ENCODE measurements at regions not wholly inside any gene's neighbourhood (a gene's known extent, or its start where the extent isn't known, plus 50 kb on each side); places are given as distances from the start of the nearest gene placed in this dataset.
A peak's percentile ranks its signal among the peaks of the same experiment; 100 is the strongest.

- Histone ChIP-seq H3K9me3 (ENCODE audit: insufficient read depth in 2 of 2, low read depth in 1 of 2, low read length in 1 of 2) (no peaks in the 10 kb centered on the region), H3K14ac (ENCODE audit: insufficient read length) (no peak overlapping the region), H3K4ac (replicated peaks; ENCODE audit: insufficient read length, low read depth, low read length) (no peak overlapping the region), H2AFZ (ENCODE audit: low read length) (no peak overlapping the region), H4K20me1 (replicated peaks in 1 of 2; ENCODE audit: control insufficient read depth in 1 of 2, insufficient read depth in 2 of 2, low read length in 2 of 2) (peaks cover 0 to 2% of the 10 kb centered on the region in 2 experiments), H4K5ac (ENCODE audit: insufficient read length, low read depth, low read length) (no peak overlapping the region), H3K27ac (ENCODE audit: low read depth, low read length) (no peak overlapping the region), H3K27me3 (replicated peaks in 1 of 4; ENCODE audit: control insufficient read depth in 3 of 4, extremely low read depth in 1 of 4, insufficient read depth in 3 of 4, low read length in 3 of 4) (no peaks in the 10 kb centered on the region), H2BK12ac (ENCODE audit: low read depth, low read length) (no peak overlapping the region), H3K79me1 (ENCODE audit: low read depth, low read length) (no peaks in the 10 kb centered on the region), H2BK120ac (replicated peaks; ENCODE audit: low read depth, low read length) (no peak overlapping the region), H3K79me2 (ENCODE audit: control insufficient read depth in 1 of 2, insufficient read depth in 2 of 2, low read length in 2 of 2) (no peaks in the 10 kb centered on the region), H3K4me1 (replicated peaks in 1 of 4; ENCODE audit: control insufficient read depth in 3 of 4, insufficient read depth in 4 of 4, low read length in 3 of 4) (no peaks in the 10 kb centered on the region), H3K23me2 (ENCODE audit: low read depth, low read length) (no peaks in the 10 kb centered on the region), H3K4me2 (ENCODE audit: insufficient read depth in 1 of 2, low read depth in 2 of 2, low read length in 2 of 2) (no peak overlapping the region), H2BK20ac (ENCODE audit: low read length) (no peak overlapping the region), H3K9ac (replicated peaks in 1 of 4; ENCODE audit: extremely low read depth in 1 of 4, low read depth in 3 of 4, low read length in 3 of 4) (no peak overlapping the region), H3K18ac (ENCODE audit: extremely low read depth, low read length) (no peak overlapping the region), H3K4me3 (ENCODE audit: extremely low read depth in 1 of 4, insufficient read depth in 2 of 4, low read depth in 3 of 4, low read length in 4 of 4) (no peak overlapping the region), H3K56ac (replicated peaks; ENCODE audit: insufficient read length, low read depth, low read length) (no peak overlapping the region), H3K23ac (ENCODE audit: insufficient read length) (no peak overlapping the region), H2AK5ac (ENCODE audit: low read depth, low read length) (no peak overlapping the region), H2BK15ac (ENCODE audit: low read length) (no peak overlapping the region), H2BK5ac (ENCODE audit: low read depth, low read length) (no peak overlapping the region), H4K91ac (replicated peaks; ENCODE audit: insufficient read length, low read length) (no peak overlapping the region), H3K36me3 (ENCODE audit: control insufficient read depth in 2 of 4, insufficient read depth in 4 of 4, low read length in 3 of 4) (no peaks in the 10 kb centered on the region), H4K8ac (ENCODE audit: extremely low read depth, insufficient read depth, low read length) (no peak overlapping the region)
- POLR2A ChIA-PET (ENCODE audit: partially characterized antibody) = no interaction called here
- DNase-seq (ENCODE audit: low read depth in 1 of 2, low spot score in 2 of 2) (peak in 1 of 2 experiments; percentile 4), FAIRE-seq (no peak)
- CTCF ChIA-PET (ENCODE audit: partially characterized antibody) = interaction anchor here (1.2 kb wide), 1 partner anchor 94 kb away, joined by 3 read pairs; no protein-coding TSS in a partner anchor
- 95% methylated on average over 1 of the region's 1 CpG; no CpG with 5 or more reads in 1 of the 2 experiments for WGBS, 2 experiments (ENCODE audit: extremely low coverage in 1 of 2, insufficient coverage in 1 of 2, insufficient read length in 1 of 2, insufficient replicate concordance in 2 of 2, low coverage in 1 of 2, low lambda C conversion rate in 2 of 2, missing lambda C conversion rate in 1 of 2)
- no peak for TF ChIP-seq RBBP5 (IDR thresholded peaks at IDR 0.05; ENCODE audit: borderline replicate concordance, low read depth, low read length)
- TF ChIP-seq CBX8 (IDR thresholded peaks at IDR 0.05; ENCODE audit: borderline replicate concordance, low read depth, low read length) = no peak
- no peak for TF ChIP-seq TBP (IDR thresholded peaks at IDR 0.05; ENCODE audit: low read depth, low read length)
- no peak for TF ChIP-seq RAD21 (IDR thresholded peaks at IDR 0.05 in 1 of 2, conservative IDR thresholded peaks at IDR 0.05 in 1 of 2; ENCODE audit: low read depth in 2 of 2, low read length in 2 of 2)
- TF ChIP-seq SIX5 (IDR thresholded peaks at IDR 0.05; ENCODE audit: low read depth, low read length) = no peak
- TF ChIP-seq SIRT6 (IDR thresholded peaks at IDR 0.05; ENCODE audit: low read length) = no peak
- TF ChIP-seq NANOG (IDR thresholded peaks at IDR 0.05; ENCODE audit: insufficient read depth, low read depth, low read length, poor library complexity, severe bottlenecking) = no peak
- TF ChIP-seq TAF1 (IDR thresholded peaks at IDR 0.05; ENCODE audit: low read depth, low read length) = no peak
- TF ChIP-seq JUND (IDR thresholded peaks at IDR 0.05; ENCODE audit: low read length) = no peak
- TF ChIP-seq BCL11A (IDR thresholded peaks at IDR 0.05; ENCODE audit: low read depth in 2 of 2, low read length in 2 of 2) = no peak
- TF ChIP-seq EGR1 (IDR thresholded peaks at IDR 0.05; ENCODE audit: borderline replicate concordance, low read depth, low read length) = no peak
- no peak for TF ChIP-seq CHD1 (IDR thresholded peaks at IDR 0.05; ENCODE audit: low read depth, low read length)
- no peak for TF ChIP-seq CTBP2 (IDR thresholded peaks at IDR 0.05; ENCODE audit: borderline replicate concordance, insufficient read depth, insufficient read length, low read length)
- TF ChIP-seq RXRA (IDR thresholded peaks at IDR 0.05; ENCODE audit: insufficient read depth, low read depth, low read length) = no peak
- TF ChIP-seq GTF2F1 (IDR thresholded peaks at IDR 0.05; ENCODE audit: borderline replicate concordance, low read depth, low read length) = no peak
Measured at GRCh38 chr1:67626861-67627235, 58.2 kb upstream of the GADD45A start.

Measured in H1 (cell line).